NCI-H446 (cell line): ENCODE measurements at regions not wholly inside any gene's neighbourhood (a gene's known extent, or its start where the extent isn't known, plus 50 kb on each side); places are given as distances from the start of the nearest gene placed in this dataset.
"Not testable (repeated sequence)": the region's sequence is repeated elsewhere in the genome, so short reads cannot be mapped to it uniquely, and the experiment has no call there.

Experiments
- DNase-seq, 2 experiments: peaks; one replicate each; lab custom pipeline; 2025; lab: John Stamatoyannopoulos, UW

DNA sequence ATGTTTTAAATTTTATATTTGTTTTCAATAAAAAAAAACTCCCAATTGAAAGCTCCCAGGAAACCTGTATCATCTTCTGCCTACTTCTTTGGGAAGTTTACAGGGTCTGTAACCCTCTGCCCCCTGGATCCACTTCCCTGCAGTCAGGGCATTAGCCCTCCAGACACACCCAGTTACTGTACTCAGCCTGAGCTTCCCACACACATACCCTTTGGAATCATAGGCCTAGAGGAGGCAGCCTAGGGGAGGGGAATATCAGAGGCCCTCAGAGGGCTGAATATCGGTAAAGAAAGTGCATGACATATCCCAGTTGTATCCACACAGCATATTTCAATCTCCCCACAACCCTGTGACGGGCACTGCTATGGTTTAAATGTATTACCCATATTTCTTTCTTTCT, 56.2 kb upstream of the TFPI start:
- not testable (repeated sequence) for DNase-seq

DNA sequence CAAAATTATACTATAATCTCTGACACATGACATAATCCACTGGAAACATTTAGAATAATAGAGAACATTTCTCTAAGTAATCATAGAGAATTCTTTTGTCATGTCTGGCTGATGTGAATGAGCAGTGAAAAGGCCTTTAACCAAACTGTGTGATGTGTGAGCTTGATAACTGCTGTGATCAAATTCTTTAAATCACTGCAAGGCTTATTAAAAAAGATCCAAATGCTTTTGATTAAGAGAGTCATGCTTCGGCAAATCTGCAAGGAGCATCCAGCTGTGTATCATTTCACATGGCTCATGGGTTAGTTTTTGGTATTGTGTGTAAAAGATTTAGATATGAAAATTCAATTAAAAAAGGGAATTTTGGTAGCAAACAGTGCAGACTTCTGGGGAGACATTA, 58.6 kb upstream of the TFPI start:
- no peak for DNase-seq

DNA sequence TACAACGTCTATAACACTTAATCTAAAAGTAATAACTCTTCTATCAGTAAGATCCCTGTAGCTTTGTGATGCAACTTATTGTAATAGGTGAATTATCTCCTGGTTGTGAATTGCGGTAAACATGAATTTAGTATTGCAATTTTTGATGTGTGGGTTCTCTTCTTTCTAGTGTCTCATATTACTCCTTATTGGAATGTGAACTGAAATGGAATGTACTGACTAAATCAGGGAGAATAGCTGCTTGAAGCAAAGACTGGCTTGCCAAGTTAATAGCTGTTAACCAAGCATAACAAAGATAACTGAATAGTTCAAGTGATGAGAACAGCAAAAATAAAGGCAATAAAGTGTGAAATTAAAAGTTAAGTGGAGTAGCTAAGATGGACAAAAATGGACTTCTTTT, 60.5 kb upstream of the TFPI start:
- no peak for DNase-seq

GRCh38 chr2:187615364-187615763, 61.1 kb upstream of the TFPI start:
- no peak for DNase-seq

DNA sequence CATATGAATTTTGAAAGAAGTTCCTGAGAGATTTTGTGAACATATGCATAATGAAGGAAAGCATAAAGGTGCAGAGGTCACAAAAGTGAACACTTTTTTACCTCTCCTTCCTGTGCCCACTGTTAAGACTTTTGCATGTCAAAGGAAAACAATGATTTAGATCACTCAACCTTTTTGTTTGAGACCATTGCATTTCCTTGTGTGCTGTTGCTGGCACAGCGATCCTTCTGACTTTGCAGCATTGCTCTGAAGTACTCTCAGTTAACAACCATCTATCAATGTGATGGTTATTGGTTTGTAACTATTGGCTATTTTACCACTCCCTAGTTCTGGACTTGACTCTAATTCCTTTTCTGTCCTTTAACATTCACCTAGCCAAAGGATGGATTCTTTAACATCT, 61.7 kb upstream of the TFPI start:
- DNase-seq = no peak

GRCh38 chr2:187617120-187617519, 62.9 kb upstream of the TFPI start:
- DNase-seq = no peak

DNA sequence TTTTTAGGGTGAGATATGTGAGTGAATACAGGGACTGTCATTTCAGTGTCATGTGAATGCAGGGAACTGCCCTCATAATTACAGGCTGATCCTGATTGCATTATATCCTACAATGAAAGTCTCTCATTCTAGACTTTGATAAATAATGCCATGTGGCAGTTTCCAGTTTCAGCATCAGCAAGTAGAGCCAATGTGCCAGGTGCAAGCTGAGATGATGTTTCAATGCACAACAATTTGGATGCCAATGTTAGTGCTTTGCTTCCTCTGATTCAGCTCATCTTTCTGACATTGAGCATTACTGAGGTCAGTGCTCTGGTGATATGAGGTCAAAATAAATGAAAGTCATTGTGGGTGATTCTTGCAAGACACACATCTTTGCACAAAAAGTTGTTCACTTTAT, 63.7 kb upstream of the TFPI start:
- DNase-seq = peak in 1 of 2 experiments; percentile 13

- DNase-seq = no peak
These were observed 64.6 kb upstream of the TFPI start for GRCh38 chr2:187618813-187619212.

DNA sequence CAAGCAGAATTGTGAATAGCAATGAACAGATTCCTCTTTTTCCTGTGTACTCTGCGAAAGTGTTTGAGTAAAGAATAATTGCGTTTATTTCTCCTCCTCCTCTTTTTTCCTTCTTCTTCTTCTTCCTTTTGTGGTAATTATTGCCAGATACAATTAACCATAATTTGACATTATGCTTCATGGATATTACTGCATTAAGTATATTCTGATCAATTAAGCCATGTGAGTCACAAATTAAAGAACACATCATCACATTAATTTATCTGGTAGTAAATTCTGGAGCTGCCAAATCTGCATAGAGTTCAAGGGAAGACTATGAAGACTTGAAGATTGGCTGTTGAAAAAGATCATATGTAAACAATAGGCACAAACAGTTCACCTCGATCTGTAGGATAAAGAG, 72.9 kb upstream of the TFPI start:
- no peak for DNase-seq

- not testable (repeated sequence) for DNase-seq
These were observed 82.6 kb upstream of the TFPI start for GRCh38 chr2:187636731-187637391.

- not testable (repeated sequence) for DNase-seq
These were observed 83.1 kb upstream of the TFPI start for GRCh38 chr2:187637392-187637740.

DNA sequence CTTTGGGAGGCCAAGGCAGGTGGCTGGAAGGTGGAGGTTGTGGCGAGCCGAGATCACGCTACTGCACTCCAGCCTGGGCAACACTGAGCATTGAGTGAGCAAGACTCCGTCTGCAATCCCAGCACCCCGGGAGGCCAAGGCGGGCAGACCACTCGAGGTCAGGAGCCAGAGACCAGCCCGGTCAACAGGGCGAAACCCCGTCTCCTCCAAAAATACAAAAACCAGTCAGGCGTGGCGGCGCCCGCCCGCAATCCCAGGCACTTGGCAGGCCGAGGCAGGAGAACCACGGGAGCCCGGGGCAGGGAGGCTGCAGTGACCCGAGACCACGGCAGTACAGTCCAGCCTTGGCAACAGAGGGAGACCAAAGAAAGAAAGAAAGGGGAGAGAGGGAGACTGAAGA, 83.5 kb upstream of the TFPI start:
- not testable (repeated sequence) for DNase-seq

DNA sequence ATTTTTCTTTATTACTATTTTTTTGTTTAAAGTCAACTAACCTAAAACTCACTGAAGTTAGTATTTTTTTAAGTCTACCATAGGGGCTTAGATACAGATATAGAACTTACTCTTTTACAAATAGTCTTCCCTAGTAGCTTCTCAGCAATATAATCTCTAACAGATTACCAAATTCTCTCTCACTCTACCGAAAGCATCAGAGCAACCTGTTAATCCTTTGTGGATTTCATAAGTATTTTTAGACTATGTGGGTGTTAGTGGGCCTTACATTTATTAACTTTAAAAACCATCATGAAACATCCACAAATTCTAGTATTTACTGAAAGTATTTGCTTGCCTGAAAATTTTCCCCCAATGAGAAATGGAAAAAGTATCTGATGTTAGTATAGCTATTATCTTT, 84.6 kb upstream of the TFPI start:
- no peak for DNase-seq

- no peak for DNase-seq
These were observed 86.8 kb upstream of the TFPI start for GRCh38 chr2:187640926-187641510.

- no peak for DNase-seq
These were observed 88.3 kb upstream of the TFPI start for GRCh38 chr2:187642498-187642897.

DNA sequence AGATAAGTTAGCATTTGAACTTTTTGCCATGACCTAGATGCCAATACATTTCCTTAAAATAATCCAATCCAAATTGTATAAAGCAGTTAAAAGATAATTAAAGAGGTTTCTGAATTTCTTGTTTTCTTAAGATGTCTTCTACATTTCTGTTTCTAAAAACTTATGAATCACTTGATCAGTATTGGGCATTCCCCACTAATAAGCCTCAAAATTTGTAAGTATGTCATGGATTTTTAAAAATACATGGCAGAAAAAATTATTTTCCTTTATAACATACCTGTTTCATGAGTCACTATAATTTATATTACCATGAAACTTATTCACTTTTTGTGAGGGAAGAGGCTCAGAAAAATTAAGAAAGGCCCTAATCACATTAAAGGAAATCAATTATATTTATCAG, 90.3 kb upstream of the TFPI start:
- no peak for DNase-seq

- no peak for DNase-seq
These were observed 90.7 kb upstream of the TFPI start for GRCh38 chr2:187644981-187645380.

- no peak for DNase-seq
These were observed 92.3 kb upstream of the TFPI start for GRCh38 chr2:187646556-187646955.

DNA sequence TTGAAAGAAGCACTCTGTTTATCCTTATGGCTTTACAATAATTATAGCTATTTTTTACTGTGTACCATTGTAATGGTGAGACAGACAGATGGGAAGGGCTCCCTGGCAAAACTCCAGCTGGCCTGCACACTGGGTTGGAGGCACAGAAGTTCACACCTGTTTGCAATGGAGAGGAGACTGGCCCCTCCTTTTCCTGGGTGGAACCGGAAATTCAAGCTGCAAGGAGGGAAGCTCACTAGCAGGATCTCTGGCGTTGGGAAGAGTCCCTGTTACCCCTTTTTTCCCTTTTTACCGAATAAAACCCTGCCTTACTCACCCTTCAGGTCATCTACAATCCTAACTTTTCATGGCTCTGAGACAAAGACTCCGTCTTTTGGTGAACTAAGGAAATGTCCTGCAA, 100.3 kb upstream of the TFPI start:
- DNase-seq = peak; percentile 84 to 93

DNA sequence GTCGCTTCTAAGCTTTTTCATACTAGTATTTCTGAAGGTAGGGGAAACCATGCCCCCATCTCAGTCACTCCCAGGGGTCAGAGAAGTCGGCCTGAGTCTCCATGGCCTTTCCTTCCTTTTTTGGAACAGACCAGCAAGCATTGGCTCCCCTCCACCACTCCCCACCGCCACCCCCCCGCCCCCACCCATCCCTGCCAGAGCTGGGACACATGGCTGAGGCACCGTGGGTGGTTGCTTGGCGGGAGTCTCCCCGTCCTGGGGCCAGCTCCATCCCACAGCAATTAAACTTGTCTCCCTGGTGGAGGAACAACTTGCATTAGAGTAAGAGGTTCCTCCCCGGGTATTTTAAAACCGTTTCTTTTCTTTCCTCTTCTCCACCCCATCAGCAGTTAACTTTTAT, 100.8 kb upstream of the TFPI start:
- peak in 1 of 2 experiments; percentile 76 for DNase-seq

DNA sequence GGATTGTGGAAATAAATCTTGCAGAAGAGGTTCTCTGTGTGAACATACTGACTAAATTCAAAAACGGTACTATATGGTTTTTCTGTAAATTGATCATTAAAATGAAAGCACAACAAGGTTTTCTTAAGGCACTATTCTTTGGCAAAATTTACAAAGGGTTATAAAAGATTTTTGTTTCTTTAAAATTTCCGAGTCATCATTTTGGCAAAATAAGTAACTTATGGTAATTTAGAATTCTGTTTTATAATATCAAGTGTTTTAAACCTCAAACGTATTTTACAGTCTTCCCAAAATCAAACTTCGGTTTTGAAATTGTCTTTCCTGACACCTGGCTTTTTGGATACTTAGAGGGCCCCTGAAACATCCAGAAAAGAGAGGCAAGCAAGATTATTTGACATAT, 101.9 kb upstream of the TFPI start:
- no peak for DNase-seq

- DNase-seq = peak in 1 of 2 experiments; percentile 21
These were observed 104.8 kb upstream of the TFPI start for GRCh38 chr2:187658952-187659525.

- DNase-seq = not testable (repeated sequence)
These were observed 121.8 kb upstream of the TFPI start for GRCh38 chr2:187676050-187676449.

GRCh38 chr2:187679454-187679853, 125.2 kb upstream of the TFPI start:
- no peak for DNase-seq
